Endodermal cell (in vitro differentiated cells): ENCODE measurements at regions not wholly inside any gene's neighbourhood (a gene's known extent, or its start where the extent isn't known, plus 50 kb on each side); places are given as distances from the start of the nearest gene placed in this dataset.

Source experiments
- DNase-seq: peaks from one replicate; pipeline ENCODE4 v3.0.0-alpha.2; 2017
- H3K27ac ChIP-seq: 2 replicates; pipeline ENCODE4 v1.5.1; 2013; ENCODE audit warnings: mild to moderate bottlenecking, low read depth, low read length, moderate library complexity
- H3K27me3 ChIP-seq: 2 replicates; pipeline ENCODE4 v1.6.1; 2013; ENCODE audit warnings: mild to moderate bottlenecking, low read length, moderate library complexity; ENCODE audit not compliant: insufficient read depth, control insufficient read depth, poor library complexity, severe bottlenecking
- H3K36me3 ChIP-seq: 2 replicates; pipeline ENCODE4 v1.7.0; 2013; ENCODE audit warnings: mild to moderate bottlenecking, low read length, moderate library complexity; ENCODE audit not compliant: control insufficient read depth, insufficient read depth
- H3K4me1 ChIP-seq: one replicate; pipeline ENCODE4 v1.7.0; 2013; ENCODE audit warnings: low read length; ENCODE audit not compliant: control insufficient read depth, insufficient read depth
- H3K4me3 ChIP-seq: 2 replicates; pipeline ENCODE4 v1.5.1; 2013; ENCODE audit warnings: mild to moderate bottlenecking, low read length, moderate library complexity
- H3K9ac ChIP-seq: 2 replicates; pipeline ENCODE4 v1.6.1; 2013; ENCODE audit warnings: mild to moderate bottlenecking, low read length, moderate library complexity; ENCODE audit not compliant: poor library complexity, severe bottlenecking; ENCODE audit errors: extremely low read depth
- H3K9me3 ChIP-seq: 2 replicates; pipeline ENCODE4 v1.6.1; 2013; ENCODE audit warnings: mild to moderate bottlenecking, low read length, moderate library complexity; ENCODE audit not compliant: control insufficient read depth
- H3K27ac Mint-ChIP-seq: 2 replicates; pipeline ENCODE4 v1.8.0; 2020; ENCODE audit warnings: mixed read lengths
- H3K27me3 Mint-ChIP-seq: 2 replicates; pipeline ENCODE4 v1.8.0; 2021; ENCODE audit warnings: mild to moderate bottlenecking, mixed read lengths; ENCODE audit not compliant: insufficient read depth
- H3K36me3 Mint-ChIP-seq: 2 replicates; pipeline ENCODE4 v1.8.0; 2020; ENCODE audit warnings: low read depth, mixed read lengths
- H3K4me1 Mint-ChIP-seq: 2 replicates; pipeline ENCODE4 v1.8.0; 2020; ENCODE audit warnings: mixed read lengths
- H3K4me3 Mint-ChIP-seq: 2 replicates; pipeline ENCODE4 v1.8.0; 2020; ENCODE audit warnings: mild to moderate bottlenecking, moderate library complexity, mixed read lengths
- H3K9me3 Mint-ChIP-seq: 2 replicates; pipeline ENCODE4 v1.8.0; 2020; ENCODE audit warnings: mild to moderate bottlenecking, mixed read lengths
- WGBS, 2 experiments: methylation state at CpG; one replicate each; pipeline versions ENCODE4 v1.1.5 to v1.1.7; 2013; ENCODE audit warnings: missing lambda C conversion rate in 2 of 2, mixed read lengths in 1 of 2; ENCODE audit not compliant: insufficient coverage in 1 of 2, insufficient read length in 1 of 2; 5-methylcytosine and 5-hydroxymethylcytosine counted together
- TF ChIP-seq, protein P1 (sequence below): fragments of 200-600 bp; sonication (generic); conservative IDR thresholded peaks from 2 replicates; pipeline ENCODE4 v1.5.0; 2021; ENCODE audit warnings: antibody characterized with exemption, mild to moderate bottlenecking

DNA sequence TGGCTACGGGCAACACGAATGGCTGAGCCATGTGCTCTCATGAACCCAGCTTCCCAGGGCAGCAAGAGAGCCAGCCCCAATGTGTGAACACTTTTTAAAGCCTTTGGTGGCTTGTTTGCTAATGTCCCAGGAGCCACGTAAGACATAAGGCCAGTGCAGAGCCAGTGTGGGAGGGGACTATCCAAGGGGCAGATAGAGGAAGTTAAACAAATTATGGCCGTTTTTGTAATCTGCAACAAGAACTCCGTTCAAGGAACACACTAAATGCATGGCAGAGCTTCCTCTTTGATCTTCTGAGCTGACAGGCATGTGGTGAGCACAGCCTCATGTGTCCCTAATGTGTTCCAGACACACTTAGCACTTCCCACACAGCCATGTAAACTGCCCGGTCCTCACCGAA, 133.3 kb downstream of the TEX36 start:
- Histone ChIP-seq H3K4me3 (no peak overlapping the region), H3K36me3 (no peaks in the 10 kb centered on the region), H3K27ac (no peak overlapping the region), H3K27me3 (no peaks in the 10 kb centered on the region), H3K9me3 (no peaks in the 10 kb centered on the region), H3K9ac (no peak overlapping the region), H3K4me1 (no peaks in the 10 kb centered on the region)
- WGBS, 2 experiments, result 91 to 92% methylated on average over 2 to 7 of the region's 7 CpGs
- Mint-ChIP-seq H3K27ac (no peak overlapping the region), H3K36me3 (no peaks in the 10 kb centered on the region), H3K4me3 (no peak overlapping the region), H3K4me1 (peaks cover 5% of the 10 kb centered on the region), H3K27me3 (peaks cover 2% of the 10 kb centered on the region), H3K9me3 (peaks cover 6% of the 10 kb centered on the region)
- no peak for DNase-seq
- TF ChIP-seq, protein P1, sequence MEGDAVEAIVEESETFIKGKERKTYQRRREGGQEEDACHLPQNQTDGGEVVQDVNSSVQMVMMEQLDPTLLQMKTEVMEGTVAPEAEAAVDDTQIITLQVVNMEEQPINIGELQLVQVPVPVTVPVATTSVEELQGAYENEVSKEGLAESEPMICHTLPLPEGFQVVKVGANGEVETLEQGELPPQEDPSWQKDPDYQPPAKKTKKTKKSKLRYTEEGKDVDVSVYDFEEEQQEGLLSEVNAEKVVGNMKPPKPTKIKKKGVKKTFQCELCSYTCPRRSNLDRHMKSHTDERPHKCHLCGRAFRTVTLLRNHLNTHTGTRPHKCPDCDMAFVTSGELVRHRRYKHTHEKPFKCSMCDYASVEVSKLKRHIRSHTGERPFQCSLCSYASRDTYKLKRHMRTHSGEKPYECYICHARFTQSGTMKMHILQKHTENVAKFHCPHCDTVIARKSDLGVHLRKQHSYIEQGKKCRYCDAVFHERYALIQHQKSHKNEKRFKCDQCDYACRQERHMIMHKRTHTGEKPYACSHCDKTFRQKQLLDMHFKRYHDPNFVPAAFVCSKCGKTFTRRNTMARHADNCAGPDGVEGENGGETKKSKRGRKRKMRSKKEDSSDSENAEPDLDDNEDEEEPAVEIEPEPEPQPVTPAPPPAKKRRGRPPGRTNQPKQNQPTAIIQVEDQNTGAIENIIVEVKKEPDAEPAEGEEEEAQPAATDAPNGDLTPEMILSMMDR, result no peak

DNA sequence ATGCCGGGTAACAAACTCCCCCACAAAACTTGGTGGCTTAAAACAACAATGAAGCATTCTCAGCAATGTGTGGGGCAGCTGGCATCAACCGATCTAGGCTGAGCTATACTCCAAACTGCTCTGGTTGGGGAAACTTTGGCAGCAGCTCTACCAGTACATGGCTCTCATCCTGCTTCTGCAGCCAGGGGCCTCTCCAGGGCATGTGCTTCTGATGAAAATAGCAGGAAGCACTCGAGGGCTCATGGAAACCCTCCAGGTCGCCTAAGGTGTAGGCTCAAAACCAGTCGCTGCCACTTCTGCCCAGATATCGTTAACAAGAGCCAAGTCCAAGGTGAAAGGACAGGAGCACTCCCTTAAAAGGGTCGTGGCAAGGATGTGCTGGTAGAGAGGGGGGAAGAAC, 134.1 kb downstream of the TEX36 start:
- Histone ChIP-seq H3K27me3 (no peaks in the 10 kb centered on the region), H3K4me1 (no peaks in the 10 kb centered on the region), H3K36me3 (no peaks in the 10 kb centered on the region), H3K27ac (no peak overlapping the region), H3K9me3 (no peaks in the 10 kb centered on the region), H3K4me3 (no peak overlapping the region), H3K9ac (no peak overlapping the region)
- no peaks in the 10 kb centered on the region for H3K36me3 Mint-ChIP-seq
- no peak overlapping the region for H3K4me3 Mint-ChIP-seq
- 92 to 98% methylated on average over 6 to 7 of the region's 7 CpGs for WGBS, 2 experiments
- H3K9me3 Mint-ChIP-seq, result peaks cover 6% of the 10 kb centered on the region
- H3K27ac Mint-ChIP-seq, result no peak overlapping the region
- peak; percentile 18 for DNase-seq
- TF ChIP-seq, protein P1, result no peak
- H3K27me3 Mint-ChIP-seq, result peaks cover 2% of the 10 kb centered on the region
- H3K4me1 Mint-ChIP-seq, result peaks cover 5% of the 10 kb centered on the region

DNA sequence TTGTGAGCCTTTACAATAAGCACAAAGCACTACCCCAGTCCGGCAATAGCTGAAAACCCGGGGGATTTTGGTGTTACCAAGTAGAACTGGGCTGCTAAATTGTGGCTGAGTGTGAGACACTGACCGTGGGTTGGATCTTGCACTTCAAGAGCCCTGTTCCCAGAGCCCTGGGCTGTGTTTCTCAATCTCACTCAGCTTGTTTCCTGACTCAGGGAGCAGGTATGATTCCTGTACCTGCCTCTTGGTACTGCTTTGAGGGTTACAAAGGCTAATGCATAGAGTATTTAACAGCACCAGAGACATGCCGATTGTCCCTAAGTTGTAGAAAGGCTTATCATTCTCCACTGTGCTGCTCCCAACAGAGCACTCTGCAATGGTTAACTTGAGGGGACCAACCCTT, 134.6 kb downstream of the TEX36 start:
- Mint-ChIP-seq H3K4me1 (peaks cover 5% of the 10 kb centered on the region), H3K9me3 (peaks cover 4% of the 10 kb centered on the region), H3K27me3 (no peaks in the 10 kb centered on the region), H3K36me3 (no peaks in the 10 kb centered on the region), H3K4me3 (no peak overlapping the region), H3K27ac (no peak overlapping the region)
- Histone ChIP-seq H3K4me1 (no peaks in the 10 kb centered on the region), H3K27me3 (no peaks in the 10 kb centered on the region), H3K9ac (no peak overlapping the region), H3K4me3 (no peak overlapping the region), H3K27ac (no peak overlapping the region), H3K36me3 (no peaks in the 10 kb centered on the region), H3K9me3 (no peaks in the 10 kb centered on the region)
- 97 to 100% methylated on average over 3 to 4 of the region's 4 CpGs for WGBS, 2 experiments
- DNase-seq, result peak; percentile 5
- TF ChIP-seq, protein P1, result no peak
